HepG2 (cell line): ENCODE measurements at regions not wholly inside any gene's neighbourhood (a gene's known extent, or its start where the extent isn't known, plus 50 kb on each side); places are given as distances from the start of the nearest gene placed in this dataset.

ENCODE experiments used
- ATAC-seq: fragments of 200-7000 bp; cut with Tn5 transposase; 3 replicates; pipeline ENCODE4 v1.9.1; 2020; ENCODE audit warnings: mild to moderate bottlenecking, moderate library complexity
- BruUV-seq: library from RNA; stranded (reverse); fragments of 400-500 nt; replicated peaks from 2 replicates; lab custom pipeline; 2021; lab: Mats Ljungman, UMichigan
- CTCF ChIA-PET: fragments of 300-600 bp; formaldehyde crosslinking; extraction: SDS; loops from one replicate; lab custom pipeline; 2021; ENCODE audit warnings: low total read pairs, inconsistent platforms, low intra/inter-chr PET ratio; lab: Yijun Ruan, JAX
- POLR2A ChIA-PET: fragments of 350-600 bp; sonication (Branson Sonifier 250); formaldehyde crosslinking; loops from one replicate; lab custom pipeline; 2020; ENCODE audit warnings: antibody characterized with exemption, inconsistent platforms; lab: Yijun Ruan, JAX
- DNase-seq: peaks from one replicate; pipeline ENCODE4 v3.0.0-alpha.2; 2015; ENCODE audit warnings: low spot score
- FAIRE-seq: peaks from 3 replicates; lab custom pipeline; 2011; peaks lifted over from hg19 to GRCh38; lab: Jason Lieb, UNC
- H2AFZ ChIP-seq: one replicate; pipeline ENCODE4 v1.6.1; 2011; ENCODE audit warnings: low read length, inconsistent platforms
- H3K27ac ChIP-seq: fragments of 300-600 bp; 3 replicates; pipeline ENCODE4 v1.8.0; 2011; ENCODE audit warnings: mixed run types, mild to moderate bottlenecking, mixed read lengths, low read length, inconsistent platforms; ENCODE audit not compliant: insufficient read depth; ENCODE audit errors: extremely low read length
- H3K27me3 ChIP-seq, 2 experiments: fragments of 200-600 bp in 1 of 2; 2 replicates in 1 of 2; 3 replicates in 1 of 2; pipeline versions ENCODE4 v1.6.0 to v1.8.0; 2011; ENCODE audit warnings: low read length in 2 of 2, mild to moderate bottlenecking in 2 of 2, moderate library complexity in 2 of 2, inconsistent platforms in 1 of 2; ENCODE audit not compliant: insufficient read depth in 2 of 2, control insufficient read depth in 1 of 2
- H3K36me3 ChIP-seq, 2 experiments: fragments of 200-600 bp in 1 of 2; replicated peaks in 1 of 2; 2 replicates in 1 of 2; 3 replicates in 1 of 2; pipeline versions ENCODE4 v1.5.1 to v1.8.0; 2011; ENCODE audit warnings: low read length in 2 of 2, inconsistent platforms in 1 of 2; ENCODE audit not compliant: insufficient read depth in 2 of 2, control insufficient read depth in 1 of 2
- H3K4me1 ChIP-seq: 2 replicates; pipeline ENCODE4 v1.5.1; 2012; ENCODE audit warnings: low read length, inconsistent platforms; ENCODE audit not compliant: insufficient read depth
- H3K4me2 ChIP-seq: 2 replicates; pipeline ENCODE4 v1.6.0; 2011; ENCODE audit warnings: low read depth, low read length, inconsistent platforms
- H3K4me3 ChIP-seq, 3 experiments: fragments of 200-600 bp in 1 of 3; sonication (generic), shearing (Covaris generic) in 1 of 3; replicated peaks in 1 of 3; 2 replicates each; pipeline ENCODE4 v1.5.1; 2011 to 2016; ENCODE audit warnings: low read length in 3 of 3, inconsistent platforms in 2 of 3, low read depth in 2 of 3, mild to moderate bottlenecking in 2 of 3, control low read depth in 1 of 3, mixed read lengths in 1 of 3; ENCODE audit not compliant: insufficient read depth in 1 of 3
- H3K79me2 ChIP-seq: one replicate; pipeline ENCODE4 v1.6.1; 2011; ENCODE audit warnings: low read length, inconsistent platforms; ENCODE audit not compliant: insufficient read depth
- H3K9ac ChIP-seq: 2 replicates; pipeline ENCODE4 v1.6.0; 2011; ENCODE audit warnings: mild to moderate bottlenecking, low read depth, low read length, inconsistent platforms; ENCODE audit not compliant: insufficient read depth
- H3K9me3 ChIP-seq: 2 replicates; pipeline ENCODE4 v1.5.1; 2012; ENCODE audit warnings: mild to moderate bottlenecking, low read length
- H4K20me1 ChIP-seq: 2 replicates; pipeline ENCODE4 v1.6.0; 2011; ENCODE audit warnings: inconsistent platforms, mild to moderate bottlenecking, low read length, moderate library complexity; ENCODE audit not compliant: insufficient read depth
- HOXA7 ChIP-seq: sonication (generic); formaldehyde crosslinking; IDR thresholded peaks from 2 replicates; pipeline ENCODE4 v1.8.1; 2022; ENCODE audit warnings: mild to moderate bottlenecking, missing genetic modification reagents, moderate library complexity
- KDM4B ChIP-seq: sonication (generic); formaldehyde crosslinking; IDR thresholded peaks from 2 replicates; pipeline ENCODE4 v1.4.0; 2020; ENCODE audit warnings: missing genetic modification reagents
- MEF2D ChIP-seq: sonication (generic); formaldehyde crosslinking; IDR thresholded peaks from 2 replicates; pipeline ENCODE4 v1.5.1; 2020; ENCODE audit warnings: mild to moderate bottlenecking, missing genetic modification reagents
- MEIS1 ChIP-seq: sonication (generic); formaldehyde crosslinking; IDR thresholded peaks from 2 replicates; pipeline ENCODE4 v1.9.0; 2021; ENCODE audit warnings: mild to moderate bottlenecking, missing genetic modification reagents, moderate library complexity, borderline replicate concordance
- PAF1 ChIP-seq: IDR thresholded peaks from 2 replicates; pipeline ENCODE4 v1.6.1; 2016; ENCODE audit warnings: missing genetic modification reagents, missing compliant biosample characterization
- RARG ChIP-seq: sonication (generic); formaldehyde crosslinking; IDR thresholded peaks from 2 replicates; pipeline ENCODE4 v1.4.0; 2020; ENCODE audit warnings: low read depth, mild to moderate bottlenecking, missing genetic modification reagents
- ZFP82 ChIP-seq: sonication (generic); formaldehyde crosslinking; IDR thresholded peaks from 2 replicates; pipeline ENCODE4 v1.5.1; 2020; ENCODE audit warnings: mild to moderate bottlenecking, missing genetic modification reagents, borderline replicate concordance
- ZNF263 ChIP-seq: sonication (generic); formaldehyde crosslinking; IDR thresholded peaks from 2 replicates; pipeline ENCODE4 v1.4.0; 2020; ENCODE audit warnings: missing genetic modification reagents
- ZNF776 ChIP-seq: sonication (generic); formaldehyde crosslinking; IDR thresholded peaks from 2 replicates; pipeline ENCODE4 v1.4.0; 2020; ENCODE audit warnings: mild to moderate bottlenecking, missing genetic modification reagents
- whole genome bisulfite sequencing: methylation state at CpG from one replicate; pipeline ENCODE4 v1.1.6; 2017; ENCODE audit warnings: low lambda C conversion rate; 5-methylcytosine and 5-hydroxymethylcytosine counted together
- in situ Hi-C: cut with HindIII; loops from 2 replicates; pipeline ENCODE4 v1.10.0; 2017; ENCODE audit warnings: low pct_unique_long_range_greater_than_20kb; ENCODE audit not compliant: extremely low pct_ligation_motif_present
- intact Hi-C: fragments of 100-400 bp; cut with micrococcal nuclease; formaldehyde crosslinking; loops from one replicate; pipeline ENCODE4 v1.10.0; 2022; ENCODE audit not compliant: unreplicated experiment
- TF ChIP-seq, protein P1 (sequence below): sonication (generic); formaldehyde crosslinking; IDR thresholded peaks from 2 replicates; pipeline ENCODE4 v1.9.0; 2021; ENCODE audit warnings: missing genetic modification reagents, mild to moderate bottlenecking, borderline replicate concordance
- TF ChIP-seq, protein P2 (sequence below): IDR thresholded peaks from 2 replicates; pipeline ENCODE4 v1.6.1; 2016; ENCODE audit warnings: mild to moderate bottlenecking, missing biosample characterization, missing genetic modification reagents
- TF ChIP-seq, protein P3 (sequence below): sonication (generic); formaldehyde crosslinking; IDR thresholded peaks from 2 replicates; pipeline ENCODE4 v1.9.0; 2021; ENCODE audit warnings: mild to moderate bottlenecking, missing genetic modification reagents

DNA sequence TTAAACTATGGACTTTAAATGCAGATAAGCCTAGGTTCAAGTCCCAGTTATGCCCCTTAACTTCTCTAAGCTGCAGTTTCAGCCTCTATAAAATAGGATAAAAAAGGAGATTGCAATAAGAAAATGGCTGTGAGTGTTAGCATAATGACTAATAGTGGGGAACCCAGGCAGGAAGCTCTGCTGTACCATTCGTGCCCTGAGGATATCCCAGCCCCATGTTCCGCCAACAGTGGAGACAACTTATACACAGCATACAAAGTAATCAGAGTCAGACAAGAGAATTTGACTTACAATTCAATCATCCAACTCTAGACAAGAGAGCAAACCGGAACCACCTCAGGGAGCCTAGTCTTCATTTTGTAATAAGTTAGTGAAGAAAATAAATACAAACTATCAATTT is 141.5 kb upstream of the FSTL4 start:
- Histone ChIP-seq H3K4me2 (no peak overlapping the region), H3K9me3 (no peaks in the 10 kb centered on the region), H4K20me1 (no peaks in the 10 kb centered on the region), H3K36me3 (no peaks in the 10 kb centered on the region)
- no peak for FAIRE-seq
- BruUV-seq: no TSS peak
- POLR2A ChIA-PET: no interaction called here
- intact Hi-C loops: loop anchor here (10.0 kb wide), 1 partner anchor 191 kb away; no protein-coding TSS in a partner anchor
- CTCF ChIA-PET: interaction anchor here (1.3 kb wide), 1 partner anchor 190 kb away, joined by 5 read pairs; no protein-coding TSS in a partner anchor
- TF ChIP-seq KDM4B (CRISPR knock-in tag) (no peak), RARG (CRISPR knock-in tag) (no peak), ZNF776 (CRISPR knock-in tag) (no peak), MEF2D (CRISPR knock-in tag) (no peak), ZFP82 (CRISPR knock-in tag) (no peak), PAF1 (CRISPR knock-in tag) (no peak), HOXA7 (CRISPR knock-in tag) (no peak), MEIS1 (CRISPR knock-in tag) (no peak), ZNF263 (CRISPR knock-in tag) (no peak)
- TF ChIP-seq, protein P1, sequence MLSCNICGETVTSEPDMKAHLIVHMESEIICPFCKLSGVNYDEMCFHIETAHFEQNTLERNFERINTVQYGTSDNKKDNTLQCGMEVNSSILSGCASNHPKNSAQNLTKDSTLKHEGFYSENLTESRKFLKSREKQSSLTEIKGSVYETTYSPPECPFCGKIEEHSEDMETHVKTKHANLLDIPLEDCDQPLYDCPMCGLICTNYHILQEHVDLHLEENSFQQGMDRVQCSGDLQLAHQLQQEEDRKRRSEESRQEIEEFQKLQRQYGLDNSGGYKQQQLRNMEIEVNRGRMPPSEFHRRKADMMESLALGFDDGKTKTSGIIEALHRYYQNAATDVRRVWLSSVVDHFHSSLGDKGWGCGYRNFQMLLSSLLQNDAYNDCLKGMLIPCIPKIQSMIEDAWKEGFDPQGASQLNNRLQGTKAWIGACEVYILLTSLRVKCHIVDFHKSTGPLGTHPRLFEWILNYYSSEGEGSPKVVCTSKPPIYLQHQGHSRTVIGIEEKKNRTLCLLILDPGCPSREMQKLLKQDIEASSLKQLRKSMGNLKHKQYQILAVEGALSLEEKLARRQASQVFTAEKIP: no peak
- TF ChIP-seq, protein P2, sequence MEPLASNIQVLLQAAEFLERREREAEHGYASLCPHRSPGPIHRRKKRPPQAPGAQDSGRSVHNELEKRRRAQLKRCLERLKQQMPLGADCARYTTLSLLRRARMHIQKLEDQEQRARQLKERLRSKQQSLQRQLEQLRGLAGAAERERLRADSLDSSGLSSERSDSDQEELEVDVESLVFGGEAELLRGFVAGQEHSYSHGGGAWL (CRISPR knock-in tag): no peak
- TF ChIP-seq, protein P3, sequence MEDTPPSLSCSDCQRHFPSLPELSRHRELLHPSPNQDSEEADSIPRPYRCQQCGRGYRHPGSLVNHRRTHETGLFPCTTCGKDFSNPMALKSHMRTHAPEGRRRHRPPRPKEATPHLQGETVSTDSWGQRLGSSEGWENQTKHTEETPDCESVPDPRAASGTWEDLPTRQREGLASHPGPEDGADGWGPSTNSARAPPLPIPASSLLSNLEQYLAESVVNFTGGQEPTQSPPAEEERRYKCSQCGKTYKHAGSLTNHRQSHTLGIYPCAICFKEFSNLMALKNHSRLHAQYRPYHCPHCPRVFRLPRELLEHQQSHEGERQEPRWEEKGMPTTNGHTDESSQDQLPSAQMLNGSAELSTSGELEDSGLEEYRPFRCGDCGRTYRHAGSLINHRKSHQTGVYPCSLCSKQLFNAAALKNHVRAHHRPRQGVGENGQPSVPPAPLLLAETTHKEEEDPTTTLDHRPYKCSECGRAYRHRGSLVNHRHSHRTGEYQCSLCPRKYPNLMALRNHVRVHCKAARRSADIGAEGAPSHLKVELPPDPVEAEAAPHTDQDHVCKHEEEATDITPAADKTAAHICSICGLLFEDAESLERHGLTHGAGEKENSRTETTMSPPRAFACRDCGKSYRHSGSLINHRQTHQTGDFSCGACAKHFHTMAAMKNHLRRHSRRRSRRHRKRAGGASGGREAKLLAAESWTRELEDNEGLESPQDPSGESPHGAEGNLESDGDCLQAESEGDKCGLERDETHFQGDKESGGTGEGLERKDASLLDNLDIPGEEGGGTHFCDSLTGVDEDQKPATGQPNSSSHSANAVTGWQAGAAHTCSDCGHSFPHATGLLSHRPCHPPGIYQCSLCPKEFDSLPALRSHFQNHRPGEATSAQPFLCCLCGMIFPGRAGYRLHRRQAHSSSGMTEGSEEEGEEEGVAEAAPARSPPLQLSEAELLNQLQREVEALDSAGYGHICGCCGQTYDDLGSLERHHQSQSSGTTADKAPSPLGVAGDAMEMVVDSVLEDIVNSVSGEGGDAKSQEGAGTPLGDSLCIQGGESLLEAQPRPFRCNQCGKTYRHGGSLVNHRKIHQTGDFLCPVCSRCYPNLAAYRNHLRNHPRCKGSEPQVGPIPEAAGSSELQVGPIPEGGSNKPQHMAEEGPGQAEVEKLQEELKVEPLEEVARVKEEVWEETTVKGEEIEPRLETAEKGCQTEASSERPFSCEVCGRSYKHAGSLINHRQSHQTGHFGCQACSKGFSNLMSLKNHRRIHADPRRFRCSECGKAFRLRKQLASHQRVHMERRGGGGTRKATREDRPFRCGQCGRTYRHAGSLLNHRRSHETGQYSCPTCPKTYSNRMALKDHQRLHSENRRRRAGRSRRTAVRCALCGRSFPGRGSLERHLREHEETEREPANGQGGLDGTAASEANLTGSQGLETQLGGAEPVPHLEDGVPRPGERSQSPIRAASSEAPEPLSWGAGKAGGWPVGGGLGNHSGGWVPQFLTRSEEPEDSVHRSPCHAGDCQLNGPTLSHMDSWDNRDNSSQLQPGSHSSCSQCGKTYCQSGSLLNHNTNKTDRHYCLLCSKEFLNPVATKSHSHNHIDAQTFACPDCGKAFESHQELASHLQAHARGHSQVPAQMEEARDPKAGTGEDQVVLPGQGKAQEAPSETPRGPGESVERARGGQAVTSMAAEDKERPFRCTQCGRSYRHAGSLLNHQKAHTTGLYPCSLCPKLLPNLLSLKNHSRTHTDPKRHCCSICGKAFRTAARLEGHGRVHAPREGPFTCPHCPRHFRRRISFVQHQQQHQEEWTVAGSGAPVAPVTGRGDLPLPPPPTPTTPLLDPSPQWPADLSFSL (CRISPR knock-in tag): no peak
- TF ChIP-seq, all 625 proteins: peak for 0
- in situ Hi-C loops: no loop called here
- Histone ChIP-seq H3K4me3 (no peak overlapping the region), H3K27me3 (no peaks in the 10 kb centered on the region; a peak in 1 of 5 replicates), H3K27ac (no peak overlapping the region), H3K79me2 (no peaks in the 10 kb centered on the region), H2AFZ (no peak overlapping the region), H3K9ac (no peak overlapping the region), H3K4me1 (no peaks in the 10 kb centered on the region)
- no peak for ATAC-seq
- no peak for DNase-seq
- 41% methylated on average over 3 of the region's 3 CpGs for WGBS
